ENCODE measurements at regions not wholly inside any gene's neighbourhood (a gene's known extent, or its start where the extent isn't known, plus 50 kb on each side); places are given as distances from the start of the nearest gene placed in this dataset.
"Not testable (repeated sequence)": the region's sequence is repeated elsewhere in the genome, so short reads cannot be mapped to it uniquely, and the experiment has no call there.

GRCh38 chr12:45490232-45490881 lies 239.1 kb upstream of the ARID2 start:
- DNase-seq: no peak

GRCh38 chr12:45494279-45494678 lies 235.2 kb upstream of the ARID2 start:
- DNase-seq: no peak

GRCh38 chr12:45498645-45499044 lies 230.9 kb upstream of the ARID2 start:
- no peak for DNase-seq

DNA sequence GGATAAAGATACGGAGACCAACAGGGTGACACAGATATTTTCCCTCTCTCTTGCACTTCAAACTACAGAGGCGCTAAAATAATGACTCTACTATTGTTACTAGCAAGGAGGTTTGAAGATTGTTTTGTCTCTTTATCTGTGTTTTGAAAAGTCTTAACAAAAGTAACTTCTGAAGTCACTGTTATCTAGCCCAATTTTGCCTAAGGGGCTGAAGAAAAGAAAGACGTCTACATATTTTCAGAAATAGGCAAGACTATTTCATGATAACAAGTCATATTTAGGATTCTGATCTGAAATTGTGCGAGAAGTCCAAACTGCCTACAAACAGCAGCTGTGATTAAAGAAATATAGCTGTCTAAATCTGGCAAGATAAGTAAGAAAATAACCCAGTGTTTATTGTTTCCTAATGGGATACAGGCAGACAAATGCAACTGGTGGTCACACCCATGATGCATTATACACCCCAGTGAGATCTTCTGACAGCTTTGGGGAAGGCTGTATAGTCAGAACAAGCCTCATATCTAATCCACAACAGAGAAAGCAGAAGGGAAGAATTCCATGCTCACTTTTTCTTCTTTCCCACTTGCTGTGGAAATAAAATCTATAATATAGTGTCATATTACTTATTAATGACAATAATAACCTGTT lies 226.9 kb upstream of the ARID2 start:
- no peak for DNase-seq

GRCh38 chr12:45503899-45504298 lies 225.6 kb upstream of the ARID2 start:
- DNase-seq: no peak

DNA sequence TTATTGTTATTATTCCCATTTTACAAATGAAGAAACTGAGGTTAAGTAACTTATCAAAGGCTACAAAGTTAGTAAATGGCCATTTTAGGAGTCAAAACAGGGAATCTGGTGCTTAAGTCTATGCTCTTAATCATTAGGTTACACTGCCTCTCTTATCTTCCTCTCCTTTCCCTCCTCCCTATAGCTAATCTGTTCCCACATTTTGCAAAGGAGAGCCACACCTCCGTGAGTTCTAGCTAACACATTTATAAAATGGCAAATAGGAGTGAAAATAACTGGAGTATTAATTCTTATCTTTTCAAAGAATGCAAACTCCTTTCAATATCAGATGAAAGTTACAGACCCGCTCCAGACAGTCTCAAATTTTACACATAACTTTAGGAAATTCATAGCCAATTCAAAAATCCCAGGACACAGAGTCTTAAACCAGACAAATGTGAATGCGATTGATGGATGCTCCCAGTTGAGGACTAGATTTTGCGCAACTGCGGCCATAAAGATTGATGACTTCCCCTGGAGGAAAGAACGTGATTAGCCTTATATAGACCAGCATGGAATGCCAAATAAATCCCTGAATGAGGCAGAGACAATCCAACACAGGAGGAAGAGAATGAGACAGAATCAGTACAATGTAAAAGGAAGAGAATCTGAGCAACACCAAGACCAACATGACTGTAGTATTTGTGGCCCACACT lies 225.0 kb upstream of the ARID2 start:
- no peak for DNase-seq

DNA sequence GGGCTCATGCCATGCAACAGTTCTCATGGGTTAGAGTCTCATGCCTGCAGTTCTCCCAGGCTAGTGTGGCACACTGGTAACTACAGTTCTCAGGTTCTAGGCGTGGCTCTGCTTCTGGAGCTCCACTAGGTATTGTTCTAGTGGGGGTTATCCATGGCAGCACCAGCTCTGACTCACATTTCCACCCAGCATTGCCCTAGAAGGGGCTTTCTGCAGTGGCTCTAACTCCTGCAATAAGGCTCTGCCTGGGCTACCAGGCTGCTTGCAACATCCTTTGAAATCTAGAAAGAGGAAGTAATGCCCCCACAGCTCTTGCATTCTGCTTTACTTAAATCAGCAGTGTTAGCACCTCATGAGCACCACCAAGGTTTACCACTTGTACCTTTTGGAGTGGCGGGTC lies 220.3 kb upstream of the ARID2 start:
- DNase-seq: peak; percentile 84

GRCh38 chr12:45509621-45510020 lies 219.9 kb upstream of the ARID2 start:
- DNase-seq: no peak

DNA sequence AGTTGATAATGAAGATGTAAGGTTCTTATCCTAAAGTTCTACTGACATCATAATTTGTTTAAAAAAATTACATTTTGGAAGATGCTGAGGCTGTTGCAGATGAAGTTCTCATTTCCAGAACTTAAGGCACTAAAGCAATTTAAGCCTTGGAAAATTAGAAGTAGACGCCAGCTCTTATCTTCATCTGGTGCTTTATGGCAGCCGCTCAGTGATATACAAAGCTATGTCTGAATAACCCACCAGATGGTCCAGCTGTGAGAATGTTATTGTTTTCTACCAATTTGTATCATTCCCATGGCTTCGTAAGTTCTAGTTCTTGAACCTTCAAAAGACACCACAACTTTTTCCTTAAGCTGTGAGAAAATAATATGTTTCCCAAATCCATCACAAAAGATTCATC lies 212.1 kb upstream of the ARID2 start:
- no peak for DNase-seq

DNA sequence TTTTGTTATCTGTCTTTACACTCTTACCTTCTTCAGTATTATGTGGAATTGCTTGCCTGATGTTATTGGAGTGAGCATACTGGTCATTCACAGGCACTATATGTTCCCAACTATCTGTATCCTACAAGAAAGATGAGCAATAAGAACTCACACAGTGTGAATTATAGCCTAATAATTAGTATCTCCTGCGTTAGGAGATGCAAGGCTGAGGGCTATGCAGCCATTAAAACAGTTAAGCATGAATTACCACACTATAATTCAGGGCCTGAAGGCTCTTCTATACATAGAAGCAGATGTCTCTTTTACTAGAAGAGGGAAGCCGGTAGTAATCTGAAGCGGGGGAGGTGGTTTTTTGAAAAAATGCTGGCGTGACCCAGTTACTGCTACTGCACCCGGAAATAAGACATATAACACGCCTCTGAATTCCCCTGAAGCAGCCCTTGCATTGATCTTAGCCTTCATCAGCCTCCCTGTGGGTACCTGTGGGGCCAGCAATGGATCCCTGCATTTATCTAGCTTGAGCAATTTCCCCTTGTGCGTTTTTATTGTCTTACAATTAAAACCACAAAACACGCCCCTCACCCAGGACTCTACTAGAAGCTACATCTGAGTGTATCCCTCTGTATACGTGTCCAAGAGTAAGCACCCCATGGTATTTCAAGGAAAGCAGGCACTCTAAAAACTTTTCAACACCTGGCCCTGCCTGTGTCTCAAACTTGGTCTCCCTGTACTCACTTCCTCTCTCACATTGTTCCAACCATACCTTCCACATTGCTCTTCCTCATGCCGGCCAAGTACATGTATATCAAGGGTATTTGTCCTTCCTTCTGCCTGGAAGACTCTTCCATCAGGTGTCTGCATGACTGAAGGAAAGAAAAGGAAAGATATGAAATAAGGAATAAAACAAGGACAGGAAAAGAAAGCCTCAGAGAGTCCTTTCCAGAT lies 210.9 kb upstream of the ARID2 start:
- DNase-seq: no peak

DNA sequence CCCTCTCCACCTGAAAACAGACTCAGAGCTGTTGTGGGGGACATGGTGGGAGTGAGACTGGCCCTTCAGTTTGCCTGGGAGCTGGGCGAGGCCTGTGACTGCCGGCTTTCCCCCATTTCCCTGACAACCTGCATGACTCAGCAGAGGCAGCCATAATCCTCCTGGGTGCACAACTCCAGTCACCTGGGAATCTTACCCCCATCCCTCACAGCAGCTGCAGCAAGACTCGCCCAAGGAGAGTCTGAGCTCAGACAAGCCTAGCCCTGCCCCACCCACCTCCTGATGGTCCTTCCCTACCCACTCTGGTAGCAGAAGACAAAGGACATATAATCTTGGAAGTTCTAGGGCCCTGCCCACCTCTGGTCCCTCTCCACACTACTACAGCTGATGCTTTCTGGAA lies 207.3 kb upstream of the ARID2 start:
- DNase-seq: no peak

DNA sequence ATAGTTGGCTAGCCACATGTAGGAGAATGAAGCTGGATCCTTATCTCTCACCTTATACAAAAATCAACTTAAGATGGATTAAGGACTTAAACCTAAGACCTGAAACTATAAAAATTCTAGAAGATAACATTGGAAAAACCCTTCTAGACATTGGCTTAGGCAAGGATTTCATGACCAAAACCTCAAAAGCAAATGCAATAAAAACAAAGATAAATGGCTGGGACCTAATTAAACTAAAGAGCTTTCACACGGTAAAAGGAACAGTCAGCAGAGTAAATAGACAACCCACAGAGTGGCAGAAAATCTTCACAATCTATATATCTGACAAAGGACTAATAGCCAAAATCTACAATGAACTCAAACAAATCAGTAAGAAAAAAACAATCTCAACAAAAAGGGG lies 202.7 kb upstream of the ARID2 start:
- DNase-seq: not testable (repeated sequence)

GRCh38 chr12:45532113-45532512 lies 197.4 kb upstream of the ARID2 start:
- no peak for DNase-seq

DNA sequence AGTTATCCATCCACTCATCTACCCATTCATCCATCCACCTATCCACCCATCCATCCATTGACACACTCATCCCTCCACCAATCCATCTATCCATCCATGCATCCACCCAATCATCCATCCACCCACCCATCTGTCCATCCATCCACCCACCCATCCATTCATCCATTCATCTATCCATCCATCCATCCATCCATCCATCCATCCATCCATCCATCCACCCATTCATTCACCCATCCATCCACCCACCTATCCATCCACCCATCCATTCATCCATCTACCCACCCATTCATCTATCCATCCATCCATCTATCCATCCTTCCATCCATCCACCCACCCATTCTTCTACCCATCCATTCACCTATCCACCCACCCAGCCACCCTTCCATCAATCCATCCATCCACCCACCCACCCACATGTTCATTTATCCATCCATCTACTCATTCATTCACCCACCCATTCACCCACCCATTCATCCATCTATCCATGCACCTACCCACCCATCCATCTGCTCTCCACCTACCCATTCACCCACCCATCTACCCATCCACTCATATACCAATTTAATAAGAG lies 193.8 kb upstream of the ARID2 start:
- no peak for DNase-seq

- DNase-seq: no peak
Observed at GRCh38 chr12:45536284-45536683, 193.2 kb upstream of the ARID2 start.

DNA sequence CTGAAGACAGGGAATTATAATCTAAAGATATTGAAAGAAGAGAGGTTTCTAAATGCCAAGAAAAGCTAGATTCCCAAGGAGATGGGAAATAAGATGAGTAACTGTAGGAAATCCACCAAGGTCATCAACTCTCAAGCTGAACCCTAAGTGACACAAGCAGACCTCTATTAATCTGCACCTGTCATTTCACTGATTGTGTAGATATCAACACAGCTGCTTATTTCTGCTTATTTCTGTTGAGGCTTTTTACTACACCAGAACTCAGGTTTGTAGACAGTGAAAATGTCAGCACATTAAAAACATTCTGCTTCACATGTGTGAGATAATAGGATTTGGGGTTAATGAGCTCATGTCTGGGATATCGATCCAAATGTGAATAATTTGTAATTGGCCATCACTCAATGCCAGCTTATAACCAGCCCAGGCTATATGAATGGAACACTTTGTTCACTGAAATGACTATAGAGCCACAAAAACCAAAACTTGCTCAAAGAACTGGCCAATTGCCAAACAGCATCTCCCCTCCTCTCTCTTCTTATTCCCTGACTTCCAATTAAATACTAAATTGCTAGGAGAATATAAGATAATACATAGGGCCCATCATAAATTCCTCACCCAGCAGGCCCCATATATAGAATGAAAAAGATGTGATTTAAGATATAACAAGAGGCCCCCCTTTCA lies 188.7 kb upstream of the ARID2 start:
- no peak for DNase-seq

- DNase-seq: peak; percentile 86
Observed at GRCh38 chr12:45543887-45544286, 185.6 kb upstream of the ARID2 start.

GRCh38 chr12:45546545-45546944 lies 183.0 kb upstream of the ARID2 start:
- DNase-seq: no peak

DNA sequence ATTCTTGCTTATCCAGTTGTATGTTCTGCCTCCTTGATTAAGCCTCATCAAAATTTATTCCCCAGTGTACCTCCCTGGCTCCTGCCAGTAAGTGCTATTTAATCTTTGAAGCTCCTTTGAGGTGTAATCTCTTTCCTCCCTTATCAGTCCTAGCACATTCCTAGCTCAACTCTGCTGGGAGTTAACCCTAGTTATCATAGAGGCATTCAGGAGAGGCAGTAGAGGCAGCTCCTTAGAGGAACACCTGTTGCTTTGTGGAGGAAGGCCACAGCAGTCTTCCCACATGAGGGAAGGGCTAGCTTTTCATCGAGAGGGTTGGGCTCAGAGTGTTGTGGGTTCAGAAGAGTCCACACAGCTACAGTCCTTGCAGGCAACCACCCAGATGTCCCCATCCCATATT lies 182.4 kb upstream of the ARID2 start:
- DNase-seq: no peak

DNA sequence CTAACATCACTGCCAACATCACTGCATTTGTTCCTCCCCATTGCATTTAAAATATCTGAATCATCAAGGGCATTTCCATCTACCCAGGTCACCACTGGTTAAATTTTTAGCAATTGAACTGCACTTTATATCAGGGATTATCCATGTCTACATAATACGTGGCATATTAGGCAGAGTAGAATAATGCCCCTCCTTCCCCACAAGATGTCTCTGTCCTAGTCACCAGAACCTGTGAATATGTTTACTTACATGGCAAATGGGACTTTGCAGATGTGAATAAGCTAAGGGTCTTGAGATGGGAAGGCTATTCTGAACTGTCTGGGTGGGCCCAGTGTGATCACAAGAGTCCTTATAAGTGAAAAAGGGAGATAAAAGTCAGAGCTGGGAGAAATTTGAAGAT lies 181.7 kb upstream of the ARID2 start:
- peak; percentile 8 for DNase-seq

GRCh38 chr12:45548426-45548825 lies 181.1 kb upstream of the ARID2 start:
- DNase-seq: no peak

DNA sequence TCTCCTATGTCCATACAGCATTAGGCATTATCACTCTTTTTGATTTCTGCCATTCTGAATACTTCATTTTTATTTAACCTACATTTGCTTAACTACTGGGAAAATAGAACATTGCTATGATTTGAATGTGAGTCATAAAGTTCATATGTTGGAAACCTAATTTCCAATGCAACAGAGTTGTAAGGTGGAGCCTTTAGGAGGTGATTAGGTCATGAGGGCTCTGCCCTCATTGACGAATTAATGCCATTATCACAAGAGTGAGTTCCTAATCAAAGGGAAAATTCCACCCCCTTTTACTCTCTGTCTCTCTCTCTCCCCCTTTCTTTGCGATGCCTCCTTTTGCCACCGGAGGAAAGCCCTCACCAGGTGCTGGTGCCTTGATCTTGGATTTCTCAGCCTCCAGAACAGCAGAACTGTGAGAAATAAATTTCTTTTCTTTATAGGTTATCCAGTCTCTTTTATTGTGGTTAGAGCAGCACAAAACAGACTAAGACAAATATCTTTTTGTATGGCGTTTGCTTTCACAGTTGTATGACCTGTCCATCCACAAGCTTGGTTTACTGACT lies 180.1 kb upstream of the ARID2 start:
- no peak for DNase-seq
